ENCODE measurements at regions not wholly inside any gene's neighbourhood (a gene's known extent, or its start where the extent isn't known, plus 50 kb on each side); places are given as distances from the start of the nearest gene placed in this dataset.

- no peak for DNase-seq
These were observed 648.0 kb downstream of the IRX1 start for GRCh38 chr5:4243479-4244264.

GRCh38 chr5:4244306-4244705 is 648.7 kb downstream of the IRX1 start:
- DNase-seq, result no peak

GRCh38 chr5:4245076-4245475 is 649.4 kb downstream of the IRX1 start:
- no peak for DNase-seq

- peak; percentile 66 for DNase-seq
These were observed 649.9 kb downstream of the IRX1 start for GRCh38 chr5:4245511-4245910.

GRCh38 chr5:4246447-4246846 is 650.8 kb downstream of the IRX1 start:
- no peak for DNase-seq

GRCh38 chr5:4250254-4250653 is 654.6 kb downstream of the IRX1 start:
- no peak for DNase-seq

GRCh38 chr5:4252385-4252784 is 656.8 kb downstream of the IRX1 start:
- no peak for DNase-seq

- DNase-seq, result no peak
These were observed 659.1 kb downstream of the IRX1 start for GRCh38 chr5:4254736-4255135.

- no peak for DNase-seq
These were observed 659.8 kb downstream of the IRX1 start for GRCh38 chr5:4255441-4255840.

- DNase-seq, result no peak
These were observed 662.5 kb downstream of the IRX1 start for GRCh38 chr5:4258170-4258569.

GRCh38 chr5:4271193-4271592 is 675.6 kb downstream of the IRX1 start:
- DNase-seq, result no peak

GRCh38 chr5:4275232-4275631 is 679.6 kb downstream of the IRX1 start:
- no peak for DNase-seq

- DNase-seq, result peak; percentile 75
These were observed 699.2 kb downstream of the IRX1 start for GRCh38 chr5:4294878-4295277.

- peak; percentile 64 for DNase-seq
These were observed 700.2 kb downstream of the IRX1 start for GRCh38 chr5:4295663-4296339.

GRCh38 chr5:4306057-4306456 is 710.4 kb downstream of the IRX1 start:
- DNase-seq, result no peak

GRCh38 chr5:4309026-4309425 is 713.4 kb downstream of the IRX1 start:
- DNase-seq, result no peak

GRCh38 chr5:4313138-4313537 is 717.5 kb downstream of the IRX1 start:
- no peak for DNase-seq

- no peak for DNase-seq
These were observed 724.0 kb downstream of the IRX1 start for GRCh38 chr5:4319478-4320128.

- no peak for DNase-seq
These were observed 734.7 kb downstream of the IRX1 start for GRCh38 chr5:4330327-4330726.

- no peak for DNase-seq
These were observed 739.4 kb downstream of the IRX1 start for GRCh38 chr5:4335078-4335477.

- DNase-seq, result no peak
These were observed 741.9 kb downstream of the IRX1 start for GRCh38 chr5:4337519-4337918.

GRCh38 chr5:4339949-4340348 is 744.3 kb downstream of the IRX1 start:
- DNase-seq, result no peak

GRCh38 chr5:4345850-4346249 is 750.2 kb downstream of the IRX1 start:
- no peak for DNase-seq

GRCh38 chr5:4348423-4348822 is 752.8 kb downstream of the IRX1 start:
- DNase-seq, result no peak

All from NCI-H82 (cell line).